ENCODE measurements at regions not wholly inside any gene's neighbourhood (a gene's known extent, or its start where the extent isn't known, plus 50 kb on each side); places are given as distances from the start of the nearest gene placed in this dataset.
"Not testable (repeated sequence)": the region's sequence is repeated elsewhere in the genome, so short reads cannot be mapped to it uniquely, and the experiment has no call there.

- TF ChIP-seq, protein P1, sequence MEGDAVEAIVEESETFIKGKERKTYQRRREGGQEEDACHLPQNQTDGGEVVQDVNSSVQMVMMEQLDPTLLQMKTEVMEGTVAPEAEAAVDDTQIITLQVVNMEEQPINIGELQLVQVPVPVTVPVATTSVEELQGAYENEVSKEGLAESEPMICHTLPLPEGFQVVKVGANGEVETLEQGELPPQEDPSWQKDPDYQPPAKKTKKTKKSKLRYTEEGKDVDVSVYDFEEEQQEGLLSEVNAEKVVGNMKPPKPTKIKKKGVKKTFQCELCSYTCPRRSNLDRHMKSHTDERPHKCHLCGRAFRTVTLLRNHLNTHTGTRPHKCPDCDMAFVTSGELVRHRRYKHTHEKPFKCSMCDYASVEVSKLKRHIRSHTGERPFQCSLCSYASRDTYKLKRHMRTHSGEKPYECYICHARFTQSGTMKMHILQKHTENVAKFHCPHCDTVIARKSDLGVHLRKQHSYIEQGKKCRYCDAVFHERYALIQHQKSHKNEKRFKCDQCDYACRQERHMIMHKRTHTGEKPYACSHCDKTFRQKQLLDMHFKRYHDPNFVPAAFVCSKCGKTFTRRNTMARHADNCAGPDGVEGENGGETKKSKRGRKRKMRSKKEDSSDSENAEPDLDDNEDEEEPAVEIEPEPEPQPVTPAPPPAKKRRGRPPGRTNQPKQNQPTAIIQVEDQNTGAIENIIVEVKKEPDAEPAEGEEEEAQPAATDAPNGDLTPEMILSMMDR (IDR thresholded peaks at IDR 0.05; ENCODE audit: control insufficient read depth, extremely low read depth, insufficient read depth): no peak
- no peak for DNase-seq (ENCODE audit: low read depth)
- H3K4me3 ChIP-seq (ENCODE audit: low read depth, low read length): no peak overlapping the region
Observed at GRCh38 chr1:65538664-65539063, 118.2 kb downstream of the LEPR start.

GRCh38 chr1:65539266-65540131, 119.0 kb downstream of the LEPR start:
- TF ChIP-seq, protein P1 (IDR thresholded peaks at IDR 0.05; ENCODE audit: control insufficient read depth, extremely low read depth, insufficient read depth): no peak
- no peak overlapping the region for H3K4me3 ChIP-seq (ENCODE audit: low read depth, low read length)
- DNase-seq (ENCODE audit: low read depth): no peak

- TF ChIP-seq, protein P1 (IDR thresholded peaks at IDR 0.05; ENCODE audit: control insufficient read depth, extremely low read depth, insufficient read depth): no peak
- H3K4me3 ChIP-seq (ENCODE audit: low read depth, low read length): no peak overlapping the region
- DNase-seq (ENCODE audit: low read depth): no peak
Observed at GRCh38 chr1:65541161-65541560, 120.7 kb downstream of the LEPR start.

GRCh38 chr1:65541865-65542264, 121.4 kb downstream of the LEPR start:
- no peak overlapping the region for H3K4me3 ChIP-seq (ENCODE audit: low read depth, low read length)
- TF ChIP-seq, protein P1 (IDR thresholded peaks at IDR 0.05; ENCODE audit: control insufficient read depth, extremely low read depth, insufficient read depth): no peak
- DNase-seq (ENCODE audit: low read depth): no peak

DNA sequence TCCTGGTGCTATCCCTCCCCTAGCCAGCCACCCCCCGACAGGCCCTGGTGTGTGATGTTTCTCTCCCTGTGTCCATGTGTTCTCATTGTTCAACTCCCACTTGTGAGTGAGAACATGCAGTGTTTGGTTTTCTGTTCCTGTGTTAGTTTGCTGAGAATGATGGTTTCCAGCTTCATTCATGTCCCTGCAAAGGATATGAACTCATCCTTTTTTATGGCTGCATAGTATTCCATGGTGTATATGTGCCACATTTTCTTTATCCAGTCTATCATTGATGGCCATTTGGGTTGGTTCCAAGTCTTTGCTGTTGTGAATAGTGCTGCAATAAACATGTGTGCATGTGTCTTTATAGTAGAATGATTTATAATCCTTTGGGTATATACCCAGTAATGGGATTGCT, 122.1 kb downstream of the LEPR start:
- H3K4me3 ChIP-seq (ENCODE audit: low read depth, low read length); DNase-seq (ENCODE audit: low read depth): not testable (repeated sequence)

DNA sequence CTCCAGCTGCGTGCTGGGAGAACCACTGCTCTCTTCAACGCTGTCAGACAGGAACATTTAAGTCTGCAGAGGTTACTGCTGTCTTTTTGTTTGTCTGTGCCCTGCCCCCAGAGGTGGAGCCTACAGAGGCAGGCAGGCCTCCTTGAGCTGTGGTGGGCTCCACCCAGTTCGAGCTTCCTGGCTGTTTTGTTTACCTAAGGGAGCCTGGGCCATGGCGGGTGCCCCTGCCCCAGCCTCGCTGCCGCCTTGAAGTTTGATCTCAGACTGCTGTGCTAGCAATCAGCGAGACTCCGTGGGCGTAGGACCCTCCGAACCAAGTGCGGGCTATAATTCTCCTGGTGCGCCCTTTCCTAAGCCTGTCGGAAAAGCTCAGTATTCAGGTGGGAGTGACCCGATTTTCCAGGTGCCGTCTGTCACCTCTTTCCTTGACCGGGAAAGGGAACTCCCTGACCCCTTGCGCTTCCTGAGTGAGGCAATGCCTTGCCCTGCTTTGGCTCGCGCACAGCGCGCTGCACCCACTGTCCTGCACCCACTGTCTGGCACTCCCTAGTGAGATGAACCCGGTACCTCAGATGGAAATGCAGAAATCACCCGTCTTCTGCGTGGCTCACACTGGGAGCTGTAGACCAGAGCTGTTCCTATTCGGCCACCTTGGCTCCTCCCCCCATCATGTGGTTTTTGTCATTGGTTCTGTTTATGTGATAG, 130.0 kb downstream of the LEPR start:
- DNase-seq (ENCODE audit: low read depth); H3K4me3 ChIP-seq (ENCODE audit: low read depth, low read length): not testable (repeated sequence)

- not testable (repeated sequence) for H3K4me3 ChIP-seq (ENCODE audit: low read depth, low read length); DNase-seq (ENCODE audit: low read depth)
Observed at GRCh38 chr1:65552484-65552883, 132.0 kb downstream of the LEPR start.

GRCh38 chr1:65554086-65554764, 133.8 kb downstream of the LEPR start:
- not testable (repeated sequence) for H3K4me3 ChIP-seq (ENCODE audit: low read depth, low read length); DNase-seq (ENCODE audit: low read depth)

GRCh38 chr1:65554829-65555228, 134.4 kb downstream of the LEPR start:
- no peak for DNase-seq (ENCODE audit: low read depth)
- H3K4me3 ChIP-seq (ENCODE audit: low read depth, low read length): no peak overlapping the region
- TF ChIP-seq, protein P1 (IDR thresholded peaks at IDR 0.05; ENCODE audit: control insufficient read depth, extremely low read depth, insufficient read depth): no peak
